ENCODE measurements at regions not wholly inside any gene's neighbourhood (a gene's known extent, or its start where the extent isn't known, plus 50 kb on each side); places are given as distances from the start of the nearest gene placed in this dataset.

GRCh38 chr4:64880557-64880956 lies 471.3 kb upstream of the TECRL start:
- H3K4me3 ChIP-seq, result no peak overlapping the region
- intact Hi-C loops (cut with DNase I, micrococcal nuclease), result no loop called here
- H3K4me1 ChIP-seq (ENCODE audit: low read depth), result no peaks in the 10 kb centered on the region
- ATAC-seq (no peak), DNase-seq (peak in 1 of 3 donors; percentile 30)
- H3K9me3 ChIP-seq, result no peaks in the 10 kb centered on the region
- no peaks in the 10 kb centered on the region for H3K36me3 ChIP-seq (ENCODE audit: low read depth)
- TF ChIP-seq CTCF (IDR thresholded peaks at IDR 0.05), result no peak

- TF ChIP-seq CTCF (IDR thresholded peaks at IDR 0.05), result no peak
- Histone ChIP-seq H3K4me1 (ENCODE audit: low read depth) (no peaks in the 10 kb centered on the region), H3K4me3 (no peak overlapping the region), H3K9me3 (no peaks in the 10 kb centered on the region), H3K36me3 (ENCODE audit: low read depth) (no peaks in the 10 kb centered on the region)
- DNase-seq (no peak), ATAC-seq (no peak)
- intact Hi-C loops (cut with DNase I, micrococcal nuclease), result no loop called here
Observed at GRCh38 chr4:64876021-64876420, 466.8 kb upstream of the TECRL start.

- intact Hi-C loops (cut with DNase I, micrococcal nuclease), result no loop called here
- ATAC-seq, result no peak
Observed at GRCh38 chr4:64870558-64870957, 461.3 kb upstream of the TECRL start.

GRCh38 chr4:64857815-64858214 lies 448.6 kb upstream of the TECRL start:
- DNase-seq (no peak), ATAC-seq (no peak)
- Histone ChIP-seq H3K4me3 (no peak overlapping the region), H3K4me1 (ENCODE audit: low read depth) (no peaks in the 10 kb centered on the region), H3K36me3 (ENCODE audit: low read depth) (no peaks in the 10 kb centered on the region), H3K9me3 (no peaks in the 10 kb centered on the region)
- intact Hi-C loops (cut with DNase I, micrococcal nuclease), result no loop called here
- no peak for TF ChIP-seq CTCF (IDR thresholded peaks at IDR 0.05)

More at GRCh38 chr4:64870558-64870957, 461.3 kb upstream of the TECRL start:
- no peaks in the 10 kb centered on the region for H3K4me1 ChIP-seq (ENCODE audit: low read depth)
- DNase-seq, result no peak
- no peak for TF ChIP-seq CTCF (IDR thresholded peaks at IDR 0.05)
- H3K9me3 ChIP-seq, result no peaks in the 10 kb centered on the region
- H3K4me3 ChIP-seq, result no peak overlapping the region
- H3K36me3 ChIP-seq (ENCODE audit: low read depth), result no peaks in the 10 kb centered on the region

- DNase-seq (no peak), ATAC-seq (no peak)
- Histone ChIP-seq H3K4me1 (ENCODE audit: low read depth) (no peaks in the 10 kb centered on the region), H3K9me3 (no peaks in the 10 kb centered on the region), H3K4me3 (no peak overlapping the region), H3K36me3 (ENCODE audit: low read depth) (no peaks in the 10 kb centered on the region)
- TF ChIP-seq CTCF (IDR thresholded peaks at IDR 0.05), result no peak
- intact Hi-C loops (cut with DNase I, micrococcal nuclease), result no loop called here
Observed at GRCh38 chr4:64857198-64857597, 447.9 kb upstream of the TECRL start.

GRCh38 chr4:64846417-64846816 lies 437.2 kb upstream of the TECRL start:
- ATAC-seq (no peak), DNase-seq (no peak)
- Histone ChIP-seq H3K36me3 (ENCODE audit: low read depth) (no peaks in the 10 kb centered on the region), H3K4me1 (ENCODE audit: low read depth) (no peaks in the 10 kb centered on the region), H3K4me3 (no peak overlapping the region), H3K9me3 (no peaks in the 10 kb centered on the region)
- intact Hi-C loops (cut with DNase I, micrococcal nuclease), result no loop called here
- no peak for TF ChIP-seq CTCF (IDR thresholded peaks at IDR 0.05)

Data from mucosa of descending colon (tissue), 3 donors.